ENCODE measurements at regions not wholly inside any gene's neighbourhood (a gene's known extent, or its start where the extent isn't known, plus 50 kb on each side); places are given as distances from the start of the nearest gene placed in this dataset.

DNA sequence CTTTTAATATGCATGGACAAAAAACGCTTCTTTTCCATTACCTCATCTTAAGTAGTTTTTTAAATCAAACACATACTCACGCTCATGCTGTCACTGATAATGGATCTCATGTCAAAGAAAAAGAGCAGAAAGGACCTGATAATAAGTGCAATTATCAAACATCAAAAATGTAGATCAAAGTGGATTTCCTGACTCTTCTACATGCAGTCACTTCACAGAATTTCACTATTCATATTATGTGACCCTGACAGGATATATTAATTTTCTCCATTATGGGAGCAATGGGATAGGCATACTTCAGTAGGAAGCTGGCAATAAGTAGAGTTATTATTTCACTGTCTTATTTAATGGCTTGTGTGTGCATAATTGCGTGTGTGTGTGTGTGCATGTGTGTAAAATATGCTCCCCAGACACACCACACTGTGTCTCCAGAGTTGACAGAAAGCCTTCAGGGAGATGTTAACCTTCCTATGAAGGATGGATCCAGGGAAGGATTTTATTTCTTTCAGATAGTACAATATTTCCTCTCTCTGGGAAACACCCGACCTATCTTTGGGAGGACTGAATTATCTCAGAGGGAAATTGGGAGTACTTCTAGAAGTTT is 445.2 kb downstream of the SH2D1A start:
- peaks cover 0 to 10% (median 0%) of the 10 kb centered on the region in 8 donors for H3K9me3 ChIP-seq
- H3K4me3 ChIP-seq, result no peak overlapping the region
- no peaks in the 10 kb centered on the region for H3K4me1 ChIP-seq
- intact Hi-C loops (cut with DNase I; ENCODE audit: low total_unique reads), result no loop called here
- H3K36me3 ChIP-seq, result no peaks in the 10 kb centered on the region
- TF ChIP-seq POLR2AphosphoS5 (IDR thresholded peaks at IDR 0.05) (no peak), POLR2A (IDR thresholded peaks at IDR 0.05) (no peak)
- TF ChIP-seq, protein P1, sequence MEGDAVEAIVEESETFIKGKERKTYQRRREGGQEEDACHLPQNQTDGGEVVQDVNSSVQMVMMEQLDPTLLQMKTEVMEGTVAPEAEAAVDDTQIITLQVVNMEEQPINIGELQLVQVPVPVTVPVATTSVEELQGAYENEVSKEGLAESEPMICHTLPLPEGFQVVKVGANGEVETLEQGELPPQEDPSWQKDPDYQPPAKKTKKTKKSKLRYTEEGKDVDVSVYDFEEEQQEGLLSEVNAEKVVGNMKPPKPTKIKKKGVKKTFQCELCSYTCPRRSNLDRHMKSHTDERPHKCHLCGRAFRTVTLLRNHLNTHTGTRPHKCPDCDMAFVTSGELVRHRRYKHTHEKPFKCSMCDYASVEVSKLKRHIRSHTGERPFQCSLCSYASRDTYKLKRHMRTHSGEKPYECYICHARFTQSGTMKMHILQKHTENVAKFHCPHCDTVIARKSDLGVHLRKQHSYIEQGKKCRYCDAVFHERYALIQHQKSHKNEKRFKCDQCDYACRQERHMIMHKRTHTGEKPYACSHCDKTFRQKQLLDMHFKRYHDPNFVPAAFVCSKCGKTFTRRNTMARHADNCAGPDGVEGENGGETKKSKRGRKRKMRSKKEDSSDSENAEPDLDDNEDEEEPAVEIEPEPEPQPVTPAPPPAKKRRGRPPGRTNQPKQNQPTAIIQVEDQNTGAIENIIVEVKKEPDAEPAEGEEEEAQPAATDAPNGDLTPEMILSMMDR (IDR thresholded peaks at IDR 0.05 in 8 of 11, conservative IDR thresholded peaks at IDR 0.05 in 3 of 11), result no peak
- DNase-seq, result no peak
- WGBS, 5 donors, result 60 to 87% (median 81%) methylated on average over 4 of the region's 4 CpGs
- H3K27ac ChIP-seq, result no peak overlapping the region
- H3K27me3 ChIP-seq (replicated peaks in 1 of 7), result no peaks in the 10 kb centered on the region

DNA sequence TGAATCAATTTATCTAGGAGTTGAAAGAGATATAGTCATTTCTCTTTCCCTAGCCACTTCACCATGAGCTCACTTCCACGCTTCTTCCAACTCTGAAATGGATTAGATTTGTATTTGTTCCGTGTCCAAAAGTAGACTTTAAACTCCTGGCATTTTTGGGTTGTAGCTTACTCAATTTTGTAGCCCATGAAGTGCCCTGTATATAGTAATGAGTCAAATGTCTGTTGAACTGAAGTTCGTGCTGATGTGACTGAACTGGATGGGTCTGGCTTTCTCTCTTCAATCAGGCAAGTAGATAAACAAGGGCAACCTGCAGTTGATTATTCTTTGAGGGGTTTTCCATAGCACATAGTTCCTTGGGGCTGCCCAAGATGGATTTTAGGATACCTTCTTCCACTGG is 450.6 kb downstream of the SH2D1A start:
- no peaks in the 10 kb centered on the region for H3K36me3 ChIP-seq
- H3K27ac ChIP-seq, result no peak overlapping the region
- TF ChIP-seq POLR2AphosphoS5 (IDR thresholded peaks at IDR 0.05), result no peak
- TF ChIP-seq POLR2A (IDR thresholded peaks at IDR 0.05), result no peak
- TF ChIP-seq, protein P1 (IDR thresholded peaks at IDR 0.05 in 8 of 11, conservative IDR thresholded peaks at IDR 0.05 in 3 of 11), result no peak
- intact Hi-C loops (cut with DNase I; ENCODE audit: low total_unique reads), result no loop called here
- DNase-seq, result no peak
- H3K27me3 ChIP-seq (replicated peaks in 1 of 7), result no peaks in the 10 kb centered on the region
- no peaks in the 10 kb centered on the region for H3K4me1 ChIP-seq
- H3K9me3 ChIP-seq, result peaks cover 0 to 32% (median 12%) of the 10 kb centered on the region in 8 donors
- no peak overlapping the region for H3K4me3 ChIP-seq
- 54 to 79% (median 77%) methylated on average over 3 of the region's 3 CpGs for WGBS, 5 donors

DNA sequence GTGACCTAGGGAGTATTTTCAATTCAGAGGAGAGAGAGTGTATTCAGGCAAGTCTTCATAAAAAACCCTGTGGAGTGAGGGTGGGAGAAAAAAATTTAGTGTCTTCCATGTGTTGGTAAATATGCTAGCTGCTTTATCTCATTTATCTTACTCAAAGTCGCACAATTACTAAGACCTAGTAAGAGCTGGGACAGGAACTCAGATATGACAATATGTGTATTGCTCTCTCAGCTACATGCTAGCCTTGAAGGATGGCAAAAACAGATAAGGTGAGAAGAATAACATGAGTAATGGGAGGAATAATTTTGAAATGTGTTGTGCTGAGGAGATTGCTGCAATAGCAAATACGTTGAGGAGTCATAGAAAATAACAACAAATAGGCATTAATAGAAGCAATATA is 458.6 kb downstream of the SH2D1A start:
- no peaks in the 10 kb centered on the region for H3K27me3 ChIP-seq (replicated peaks in 1 of 7)
- H3K4me3 ChIP-seq, result no peak overlapping the region
- H3K27ac ChIP-seq, result no peak overlapping the region
- H3K9me3 ChIP-seq, result peaks cover 0 to 21% (median 2%) of the 10 kb centered on the region in 8 donors
- DNase-seq, result no peak
- 63 to 80% (median 78%) methylated on average over 2 of the region's 2 CpGs for WGBS, 5 donors
- intact Hi-C loops (cut with DNase I; ENCODE audit: low total_unique reads), result no loop called here
- no peaks in the 10 kb centered on the region for H3K4me1 ChIP-seq
- no peak for TF ChIP-seq POLR2AphosphoS5 (IDR thresholded peaks at IDR 0.05)
- TF ChIP-seq, protein P1 (IDR thresholded peaks at IDR 0.05 in 8 of 11, conservative IDR thresholded peaks at IDR 0.05 in 3 of 11), result no peak
- no peaks in the 10 kb centered on the region for H3K36me3 ChIP-seq

DNA sequence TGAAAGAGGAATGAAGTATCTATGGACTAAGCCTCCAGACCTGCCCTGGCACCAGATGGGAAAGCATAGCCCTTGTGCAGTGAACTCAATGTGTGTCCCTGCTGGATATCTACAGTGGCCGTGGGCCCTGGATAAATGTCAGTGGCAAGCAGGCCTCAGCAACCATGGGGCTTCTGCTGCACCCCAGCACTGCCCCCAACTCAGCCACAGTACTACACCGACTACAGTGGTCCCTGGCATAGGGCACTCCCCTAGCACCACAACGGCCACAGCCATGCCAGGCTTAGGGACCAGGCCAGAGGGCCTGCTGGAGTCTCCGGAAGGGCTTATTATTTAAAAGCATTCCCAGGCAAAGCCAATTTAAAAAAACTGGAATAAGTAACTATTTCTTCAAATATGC is 459.1 kb downstream of the SH2D1A start:
- TF ChIP-seq POLR2AphosphoS5 (IDR thresholded peaks at IDR 0.05) (no peak), POLR2A (IDR thresholded peaks at IDR 0.05) (no peak)
- TF ChIP-seq, protein P1 (IDR thresholded peaks at IDR 0.05 in 8 of 11, conservative IDR thresholded peaks at IDR 0.05 in 3 of 11), result no peak
- DNase-seq, result no peak
- Histone ChIP-seq H3K27me3 (replicated peaks in 1 of 7) (no peaks in the 10 kb centered on the region), H3K9me3 (peaks cover 0 to 23% (median 1%) of the 10 kb centered on the region in 8 donors), H3K27ac (no peak overlapping the region), H3K36me3 (no peaks in the 10 kb centered on the region), H3K4me1 (no peaks in the 10 kb centered on the region), H3K4me3 (no peak overlapping the region)
- WGBS, 5 donors, result 82 to 100% (median 89%) methylated on average over 3 to 4 of the region's 4 CpGs
- intact Hi-C loops (cut with DNase I; ENCODE audit: low total_unique reads), result no loop called here
